ENCODE measurements at regions not wholly inside any gene's neighbourhood (a gene's known extent, or its start where the extent isn't known, plus 50 kb on each side); places are given as distances from the start of the nearest gene placed in this dataset.

DNA sequence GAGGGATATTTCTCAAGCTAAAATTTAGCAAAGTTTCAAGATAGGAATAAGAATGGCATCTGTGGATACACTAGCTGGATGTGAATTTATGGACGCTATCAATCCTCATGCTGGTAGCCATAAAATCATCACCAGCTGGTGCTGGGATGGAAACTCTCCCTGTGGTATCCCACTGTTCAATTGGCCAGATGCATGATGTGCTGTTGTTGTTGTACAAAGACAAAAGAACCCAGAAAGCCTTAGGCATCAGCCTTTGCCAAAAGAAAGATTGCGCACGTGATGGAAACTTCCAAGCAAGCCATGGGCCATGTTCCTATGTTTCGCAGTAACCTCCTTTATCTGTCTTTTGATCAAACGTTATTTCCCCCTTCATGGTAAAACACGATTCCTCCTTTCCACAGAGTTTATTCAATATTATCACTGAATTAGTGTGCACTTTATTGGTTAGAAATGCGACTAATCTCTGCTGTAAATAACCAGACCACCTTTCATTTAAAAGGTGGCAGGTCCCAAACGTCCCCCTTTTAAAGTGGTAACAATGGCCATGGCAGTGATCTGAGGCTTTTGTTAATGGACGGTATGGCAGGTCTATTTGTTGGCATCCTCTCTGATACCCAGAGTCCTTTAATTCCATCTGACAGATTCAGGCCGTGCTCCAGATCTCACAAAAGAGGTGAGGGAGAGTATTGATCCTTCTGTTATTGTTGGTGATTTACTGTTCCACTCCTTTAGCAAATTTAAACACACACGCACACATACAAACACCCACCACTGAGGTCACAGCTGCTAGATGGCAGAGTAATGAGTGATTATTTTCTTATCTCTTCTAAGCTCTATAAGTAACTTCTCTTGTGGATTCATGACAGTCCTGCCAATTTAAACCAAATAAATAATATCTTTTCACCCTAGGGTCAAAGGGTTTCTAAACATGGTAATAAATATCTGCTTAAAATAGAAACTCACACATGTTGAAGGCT is 291.2 kb upstream of the KCNMB2 start:
- DNase-seq (ENCODE audit: low read depth), result no peak

DNA sequence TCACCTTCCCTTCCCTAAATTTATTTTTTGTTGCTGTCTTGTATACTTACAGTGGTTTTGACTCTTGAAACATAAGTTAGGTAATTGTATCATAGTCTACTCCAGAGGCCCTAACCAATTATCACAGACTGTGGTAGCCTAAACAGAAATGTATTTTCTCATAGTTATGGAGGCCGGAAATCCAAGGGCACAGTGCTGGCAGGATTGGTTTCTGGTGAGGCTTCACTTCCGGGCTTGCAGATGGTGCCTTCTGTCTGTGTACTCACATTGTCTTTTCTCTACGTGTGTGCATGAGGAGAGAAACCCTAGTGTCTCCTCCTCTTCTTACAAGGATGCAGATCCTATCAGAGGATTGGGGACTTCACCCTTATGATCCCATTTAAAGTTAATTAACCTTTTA is 290.2 kb upstream of the KCNMB2 start:
- no peak for DNase-seq (ENCODE audit: low read depth)

DNA sequence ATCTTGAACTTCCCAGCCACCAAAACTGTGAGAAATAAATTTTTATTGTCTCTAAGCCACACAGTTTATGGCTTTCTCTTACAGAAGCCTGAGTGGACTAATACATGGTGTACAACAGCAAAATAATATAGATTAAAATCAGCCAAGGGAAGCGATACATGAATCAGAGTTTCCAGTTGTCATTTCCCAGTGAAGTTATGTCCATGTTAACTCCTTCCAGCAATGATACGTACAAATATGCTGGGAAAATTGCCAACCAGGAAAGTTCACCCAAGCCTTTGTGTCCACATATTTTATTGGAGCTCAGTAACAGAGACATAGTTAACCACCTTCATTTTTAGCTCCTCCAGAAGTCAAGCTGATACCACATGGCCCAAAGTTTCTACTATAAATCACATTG is 280.9 kb upstream of the KCNMB2 start:
- no peak for DNase-seq (ENCODE audit: low read depth)

DNA sequence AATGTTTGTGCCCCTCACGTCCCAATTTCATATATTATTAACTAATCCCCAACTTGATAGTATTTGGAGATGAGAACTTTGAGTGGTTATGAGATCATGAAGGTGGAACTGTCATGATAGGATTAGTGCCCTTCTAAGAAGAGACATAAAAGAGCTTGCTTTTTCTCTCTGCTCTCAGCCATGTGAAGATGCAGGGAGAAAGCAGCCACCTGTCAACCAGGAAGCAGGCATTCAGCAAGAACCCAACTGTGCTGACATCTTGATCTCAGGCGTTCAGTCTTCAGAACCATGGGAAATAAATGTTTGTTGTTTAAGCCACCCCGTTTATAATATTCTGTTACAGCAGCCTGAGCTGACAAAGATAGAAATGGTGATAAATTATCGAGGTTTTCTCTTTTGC is 278.7 kb upstream of the KCNMB2 start:
- no peak for DNase-seq (ENCODE audit: low read depth)

DNA sequence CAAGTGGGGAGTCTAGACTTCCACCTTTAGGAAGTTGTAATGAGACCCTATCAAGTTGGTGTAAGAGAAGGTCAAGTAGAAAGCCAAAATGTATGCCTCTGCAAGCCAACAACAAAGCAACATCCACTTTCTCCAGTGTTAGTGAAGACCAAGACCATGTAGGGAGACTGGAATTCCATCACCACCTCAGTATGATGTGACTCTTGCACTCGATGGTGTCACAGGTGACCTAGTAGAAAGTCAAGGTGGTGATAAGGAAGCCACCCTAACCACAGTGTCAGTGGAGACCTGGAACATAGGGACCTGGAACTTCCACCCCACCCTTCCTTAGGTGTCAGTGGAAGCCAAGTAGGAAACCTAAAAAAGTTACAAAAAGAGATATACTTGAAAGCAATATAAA is 278.1 kb upstream of the KCNMB2 start:
- DNase-seq (ENCODE audit: low read depth), result no peak

DNA sequence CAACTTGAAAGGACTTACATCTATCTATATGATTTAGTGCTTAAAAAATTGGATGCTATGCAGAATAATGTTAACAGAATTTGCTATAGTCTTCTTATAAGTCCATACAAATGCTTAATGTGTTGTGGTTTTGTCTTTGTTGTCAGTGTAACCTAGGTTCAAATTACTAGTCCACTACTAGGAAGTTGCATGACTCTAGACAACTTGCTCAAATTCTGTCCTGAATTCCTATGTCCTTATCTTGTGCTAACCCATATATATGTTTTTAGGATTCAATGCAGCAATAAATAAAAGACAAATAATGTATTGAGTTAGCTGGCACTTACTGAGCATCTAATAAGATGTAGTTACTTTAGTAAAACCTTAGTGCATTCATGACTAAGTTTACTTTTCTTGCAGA is 276.5 kb upstream of the KCNMB2 start:
- DNase-seq (ENCODE audit: low read depth), result no peak

DNA sequence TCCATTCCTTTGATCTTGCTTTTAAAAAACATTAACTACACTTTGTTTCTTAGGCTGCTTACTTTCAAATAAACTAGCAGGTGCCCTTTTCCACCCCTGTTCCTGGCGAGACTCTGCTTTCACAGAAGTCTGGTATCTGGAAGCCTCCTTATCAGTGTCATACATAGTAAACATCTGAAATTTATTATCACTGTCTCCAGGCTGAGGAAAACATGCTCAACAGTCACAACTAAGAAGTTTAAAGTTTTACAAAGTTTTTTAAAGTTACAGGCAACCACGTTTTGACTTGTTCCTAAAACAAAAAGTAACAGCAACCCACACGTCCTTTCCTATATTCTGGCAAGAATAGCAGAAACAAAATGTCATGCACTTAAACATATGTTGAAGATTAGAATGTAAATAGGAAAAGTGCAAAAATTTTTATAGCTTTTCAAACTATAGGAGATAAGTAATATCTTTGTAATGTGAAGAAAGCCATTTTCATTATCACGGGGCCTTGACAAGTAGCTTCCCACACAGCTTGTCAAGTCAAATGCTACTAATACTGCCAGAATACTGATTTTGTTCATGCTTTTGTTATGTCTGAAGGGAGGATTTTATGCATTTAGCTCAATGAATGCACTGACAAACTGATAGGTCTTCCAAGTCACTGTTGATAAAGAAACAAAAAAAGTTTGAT is 275.2 kb upstream of the KCNMB2 start:
- DNase-seq (ENCODE audit: low read depth), result no peak

DNA sequence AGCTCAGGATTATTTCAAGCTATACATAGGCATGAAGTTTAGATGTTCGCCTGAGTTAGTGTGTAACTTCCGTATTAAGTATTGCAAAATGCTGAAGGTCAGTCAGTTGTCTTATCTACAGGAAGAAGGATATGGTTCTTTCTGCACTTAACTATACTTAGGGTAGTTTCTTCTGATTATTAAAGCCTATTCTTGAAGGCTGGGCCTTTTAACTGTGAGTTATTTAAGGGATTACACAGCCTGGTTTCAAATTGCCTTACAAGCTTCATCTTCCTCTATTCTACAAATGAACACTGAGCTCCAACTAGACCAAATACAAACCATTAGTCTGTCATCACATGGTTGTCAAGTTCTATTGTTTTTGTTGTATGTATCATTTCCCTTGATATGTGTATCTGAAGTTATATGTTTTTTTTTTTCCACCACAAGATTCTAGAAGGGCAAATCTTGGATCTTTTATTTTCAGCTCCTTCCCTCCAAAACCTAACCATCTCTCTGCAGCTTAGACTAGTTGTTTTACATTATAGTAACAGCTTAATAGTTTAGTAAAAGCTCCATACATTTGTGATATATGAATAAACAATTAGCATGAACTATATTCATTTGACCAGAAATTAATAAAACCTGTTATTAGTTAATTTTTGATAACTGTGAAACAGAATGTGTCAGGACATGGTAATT is 272.9 kb upstream of the KCNMB2 start:
- DNase-seq (ENCODE audit: low read depth), result no peak

DNA sequence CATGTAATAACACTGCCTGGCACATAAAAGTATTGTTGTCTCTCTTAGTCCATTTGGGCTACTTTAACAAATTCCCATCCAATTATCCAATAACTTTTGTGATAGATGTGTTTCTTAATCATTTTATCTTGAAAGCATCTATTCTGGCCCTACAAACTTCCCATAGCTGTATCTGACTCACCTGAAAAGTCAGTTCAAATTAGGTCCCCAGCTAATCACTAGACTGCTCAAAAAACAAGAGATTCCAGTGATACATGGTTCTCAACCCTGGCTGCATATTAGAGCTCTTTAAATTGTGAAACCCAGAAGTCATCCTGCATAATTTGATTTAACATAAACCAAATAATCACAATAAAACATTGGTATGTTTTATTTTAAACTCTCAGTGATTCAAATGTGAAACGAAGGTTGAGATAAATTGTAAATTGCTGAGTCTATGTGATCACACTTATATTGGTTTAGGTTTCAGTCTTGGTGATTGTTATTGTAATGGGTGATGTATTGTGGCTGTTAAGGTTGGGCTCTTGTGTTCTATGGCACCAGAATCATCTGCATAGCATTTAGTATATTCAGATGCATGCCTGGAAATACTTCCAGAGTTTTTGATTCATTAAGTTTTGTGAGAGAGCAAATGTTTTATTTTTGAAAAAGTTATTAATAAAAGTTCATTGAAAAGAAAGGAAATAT is 268.9 kb upstream of the KCNMB2 start:
- no peak for DNase-seq (ENCODE audit: low read depth)

DNA sequence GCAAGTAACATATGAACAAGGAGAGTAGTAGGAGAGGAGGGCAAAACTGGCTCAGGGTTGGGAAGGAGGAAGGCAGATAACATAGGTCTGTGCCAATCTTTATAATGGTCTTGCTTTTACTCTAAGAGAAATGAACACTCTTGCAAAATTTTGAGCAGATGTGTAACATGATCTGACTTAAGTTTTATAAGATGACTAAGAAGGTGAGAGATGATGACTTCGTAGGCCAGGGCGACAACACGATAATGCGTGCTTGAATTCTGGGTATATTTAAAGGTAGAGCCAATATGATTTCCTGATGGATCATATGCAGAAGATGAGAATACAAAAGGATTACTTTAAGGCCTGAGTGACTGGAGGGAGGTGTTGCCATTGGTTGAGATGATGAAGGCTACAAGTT is 265.4 kb upstream of the KCNMB2 start:
- no peak for DNase-seq (ENCODE audit: low read depth)

DNA sequence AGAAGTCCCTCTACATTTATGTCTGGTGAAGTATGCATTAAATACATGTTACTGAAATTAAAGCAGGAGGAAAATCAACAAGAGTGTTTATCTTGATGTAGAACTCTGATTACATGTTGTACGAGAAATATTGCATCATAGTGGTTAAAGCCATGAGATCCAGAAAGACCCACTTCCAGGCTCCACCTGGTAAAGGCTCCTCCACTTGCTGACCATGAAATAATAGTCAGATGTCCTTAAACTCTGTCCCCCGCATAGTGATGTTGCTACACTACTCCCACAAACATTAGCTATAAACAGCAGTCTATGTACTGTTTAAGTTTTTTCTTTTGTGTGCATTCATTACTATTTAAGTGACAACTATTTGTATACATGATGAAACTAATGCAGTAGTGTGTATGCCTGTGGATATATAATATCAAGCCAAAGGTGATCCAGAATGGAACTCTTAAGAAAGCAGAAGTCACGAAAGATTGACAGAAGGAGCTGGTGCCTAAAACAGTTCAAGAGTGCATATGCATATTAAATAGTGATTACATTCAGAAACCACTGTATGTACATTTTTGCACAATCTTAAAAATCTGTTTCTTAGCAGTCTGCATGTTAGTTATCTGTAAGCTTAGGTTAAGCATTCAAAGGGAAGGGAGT is 264.4 kb upstream of the KCNMB2 start:
- DNase-seq (ENCODE audit: low read depth), result no peak

DNA sequence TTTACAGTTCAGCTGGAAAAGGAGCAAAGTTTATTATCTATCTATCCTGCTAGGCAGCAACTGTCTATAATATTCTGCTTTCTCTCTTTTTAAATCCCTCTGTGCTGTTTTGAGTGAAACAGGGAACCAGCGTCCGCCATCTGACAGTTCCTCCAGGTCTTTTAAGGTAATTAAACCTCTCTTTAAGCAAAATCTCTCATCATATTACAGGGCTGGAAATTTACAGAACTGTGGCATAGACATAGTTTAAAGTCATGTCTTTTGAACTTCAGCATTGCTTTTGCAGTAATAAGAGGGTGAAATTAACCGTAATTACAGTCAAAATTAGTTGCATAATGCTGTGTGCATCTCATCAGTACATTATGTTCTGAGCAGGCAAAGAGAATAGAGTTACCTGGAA is 263.4 kb upstream of the KCNMB2 start:
- no peak for DNase-seq (ENCODE audit: low read depth)

DNA sequence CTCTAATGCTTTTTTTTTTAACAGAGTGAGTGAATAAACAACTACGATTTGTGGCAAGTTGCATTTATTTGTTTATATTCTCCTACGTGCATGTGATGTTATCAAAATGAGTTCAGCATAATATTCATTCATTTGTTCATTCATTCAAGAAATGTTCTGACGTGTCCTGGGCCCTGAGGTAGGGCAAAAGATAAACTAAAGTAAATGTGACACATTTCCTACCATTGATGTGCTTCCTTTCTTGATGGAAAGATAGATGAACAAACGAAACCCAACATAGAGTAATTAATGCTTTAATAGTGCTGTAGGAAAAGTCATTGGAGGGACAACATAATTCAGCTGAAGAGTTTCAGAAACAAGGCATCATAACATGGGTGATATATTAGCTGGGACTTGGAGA is 261.5 kb upstream of the KCNMB2 start:
- DNase-seq (ENCODE audit: low read depth), result no peak

DNA sequence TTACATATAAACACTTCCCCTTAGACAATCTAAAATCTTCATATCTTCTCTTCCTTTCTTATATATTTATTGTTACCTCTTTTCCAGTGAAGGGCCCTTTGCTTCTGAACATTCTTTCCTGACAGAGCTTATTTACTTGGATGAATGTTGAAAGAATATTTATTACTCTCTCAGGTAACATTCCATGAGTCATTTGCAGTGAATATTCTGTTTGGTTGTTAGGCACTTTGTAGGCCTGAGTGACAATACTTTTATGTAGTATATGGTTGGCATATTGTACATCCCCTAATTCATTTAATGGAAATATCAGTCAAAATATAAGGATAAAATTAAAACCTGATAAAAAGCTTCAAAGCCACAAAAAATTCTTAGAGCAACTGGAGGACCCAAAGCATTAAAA is 260.9 kb upstream of the KCNMB2 start:
- no peak for DNase-seq (ENCODE audit: low read depth)

DNA sequence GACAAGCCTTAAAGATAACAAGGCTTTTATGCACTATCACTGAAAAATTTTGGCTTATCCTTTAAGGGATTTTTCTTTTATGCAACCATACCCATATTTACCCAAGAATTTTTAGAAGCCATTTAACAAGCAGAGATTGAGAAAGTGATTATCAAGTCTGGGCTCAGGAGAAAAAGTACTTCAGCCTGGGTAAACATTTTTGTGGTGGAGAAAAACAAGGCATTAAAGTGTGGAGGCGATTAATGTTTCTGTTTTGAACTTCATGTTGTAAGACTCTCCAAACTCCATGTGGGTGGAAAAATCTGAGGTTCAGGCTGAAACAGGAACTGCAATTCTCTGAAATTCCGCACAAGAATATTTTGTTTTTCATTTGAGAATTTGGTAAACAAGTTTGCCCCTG is 260.4 kb upstream of the KCNMB2 start:
- DNase-seq (ENCODE audit: low read depth), result no peak

DNA sequence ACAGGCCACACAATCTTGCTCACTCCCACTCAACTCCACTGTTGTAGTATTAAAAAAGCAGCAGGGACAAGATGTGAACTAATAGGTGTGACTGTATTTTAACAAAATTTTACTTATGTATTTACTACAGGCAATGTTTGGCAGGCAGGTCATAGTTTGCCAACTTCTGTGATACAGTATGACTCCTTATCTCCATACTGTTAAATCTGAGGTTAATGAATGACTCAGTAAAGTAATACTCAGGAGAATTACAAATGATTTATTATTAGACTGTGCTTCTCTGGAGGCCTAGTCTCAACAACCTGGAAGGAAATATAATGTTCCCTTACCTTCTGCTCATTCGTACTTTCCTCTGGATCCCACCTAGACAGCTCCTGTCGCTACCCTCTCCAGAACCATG is 258.6 kb upstream of the KCNMB2 start:
- DNase-seq (ENCODE audit: low read depth), result no peak

DNA sequence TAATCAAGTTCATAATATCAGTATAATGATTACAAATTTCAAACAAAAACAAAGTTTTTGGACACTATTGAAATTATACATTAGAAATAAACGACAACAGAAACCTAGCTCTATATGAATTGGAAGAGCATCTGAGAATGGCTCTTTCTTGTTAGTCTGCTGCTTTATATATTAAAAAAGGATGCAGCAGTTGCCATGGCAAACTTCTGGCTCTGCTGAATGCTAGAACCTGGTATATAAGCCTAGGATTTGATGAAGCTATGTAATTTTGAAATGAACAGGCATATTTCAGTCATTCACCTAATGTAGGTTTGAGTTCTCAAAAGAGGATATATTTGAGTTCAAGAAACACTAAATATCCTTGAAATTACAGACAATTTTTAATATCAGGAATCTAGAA is 252.7 kb upstream of the KCNMB2 start:
- DNase-seq (ENCODE audit: low read depth), result no peak

DNA sequence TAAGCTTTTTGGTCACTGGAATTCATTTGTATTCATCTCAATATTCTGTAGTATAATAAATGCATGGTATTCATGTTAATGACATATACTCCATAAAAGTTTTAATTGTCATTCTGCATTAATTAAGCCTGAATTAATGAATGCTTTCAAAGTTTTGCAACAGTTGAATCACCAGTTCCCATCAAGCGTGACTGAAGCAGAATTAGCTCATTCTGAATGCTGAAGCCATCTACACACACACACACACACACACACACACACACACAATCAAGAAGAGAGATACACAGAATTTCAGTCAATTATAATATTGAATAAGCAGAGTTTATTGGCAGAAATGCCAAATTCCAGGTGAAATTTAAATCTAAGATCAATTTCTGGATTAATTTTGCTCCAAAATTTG is 252.1 kb upstream of the KCNMB2 start:
- no peak for DNase-seq (ENCODE audit: low read depth)

DNA sequence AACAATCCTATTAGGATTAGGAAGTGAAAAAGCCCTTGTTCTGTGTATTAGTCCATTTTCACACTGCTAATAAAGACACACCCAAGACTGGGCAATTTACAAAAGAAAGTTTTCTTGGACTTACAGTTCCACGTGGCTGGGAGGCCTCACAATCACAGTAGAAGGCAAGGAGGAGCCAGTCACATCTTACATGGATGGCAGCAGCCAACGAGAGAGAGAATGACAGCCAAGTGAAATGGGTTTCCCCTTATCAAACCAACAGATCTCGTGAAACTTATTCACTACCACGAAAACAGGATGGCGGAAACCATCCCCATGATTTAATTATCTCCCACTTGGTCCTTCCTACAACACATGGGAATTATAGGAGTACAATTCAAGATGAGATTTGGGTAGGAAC is 248.2 kb upstream of the KCNMB2 start:
- no peak for DNase-seq (ENCODE audit: low read depth)

DNA sequence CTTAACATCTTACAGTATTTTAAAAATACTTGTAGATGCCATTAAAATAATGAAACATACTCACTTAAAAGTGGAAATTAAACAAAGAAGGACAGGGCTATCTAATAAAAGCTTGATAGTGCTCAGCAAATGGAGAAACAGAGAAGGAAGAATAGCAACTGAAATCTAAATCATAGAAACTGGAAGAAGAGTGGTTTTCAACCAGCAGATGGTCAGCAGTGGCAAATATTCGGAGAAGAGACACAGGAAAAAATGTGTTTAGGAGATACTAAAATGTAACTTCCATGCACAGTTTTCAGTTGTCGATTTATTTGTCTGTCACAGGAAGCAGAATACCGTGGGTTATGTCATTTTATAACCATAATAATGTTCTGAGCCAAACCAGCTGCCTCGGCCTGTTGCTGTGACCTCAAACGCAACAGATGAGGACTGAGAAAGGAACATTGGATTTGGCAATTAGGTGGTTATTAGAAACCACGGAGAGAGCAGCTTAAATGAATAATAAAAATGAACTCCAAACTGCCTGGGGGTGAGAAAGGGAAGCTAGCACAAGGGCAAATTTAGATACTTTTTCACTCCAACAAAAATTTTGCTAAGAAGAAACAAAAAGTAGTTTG is 246.6 kb upstream of the KCNMB2 start:
- DNase-seq (ENCODE audit: low read depth), result no peak

Data from Daoy (cell line).